ENCODE measurements at regions not wholly inside any gene's neighbourhood (a gene's known extent, or its start where the extent isn't known, plus 50 kb on each side); places are given as distances from the start of the nearest gene placed in this dataset.

DNA sequence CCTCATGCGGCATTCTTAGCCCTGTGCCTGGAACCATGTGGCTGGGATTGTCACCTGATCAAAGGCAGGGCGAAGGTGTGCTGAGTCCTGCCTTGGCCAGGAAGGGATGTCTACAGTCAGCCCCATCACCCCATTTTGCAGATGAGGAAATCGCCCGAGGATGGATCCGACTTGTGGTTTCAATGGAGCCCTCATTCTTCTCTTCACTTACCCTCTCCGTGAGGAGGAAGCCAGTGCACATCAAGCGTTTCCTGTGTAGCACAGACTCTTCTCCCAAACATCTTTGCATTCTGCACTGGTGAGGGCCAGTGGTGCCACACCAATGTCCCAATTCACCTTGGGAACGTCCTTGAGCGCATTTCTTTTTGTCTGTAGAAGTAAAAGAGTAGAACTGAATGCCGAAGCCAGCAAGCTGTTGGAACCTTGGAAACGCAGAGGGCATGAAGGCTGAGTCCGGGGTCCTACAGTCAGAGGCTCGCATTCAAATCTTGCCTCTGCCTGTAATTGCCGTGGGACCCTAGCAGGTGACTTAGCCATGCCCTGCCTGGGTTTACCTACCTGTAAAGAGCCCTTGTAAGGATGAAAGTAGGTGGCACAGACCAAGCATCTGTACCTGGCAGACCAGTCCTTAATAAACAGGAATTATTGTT is 85.4 kb downstream of the IRF8 start:
- TF ChIP-seq CTCF (IDR thresholded peaks at IDR 0.05), result no peak
- TF ChIP-seq POLR2A (IDR thresholded peaks at IDR 0.05), result no peak

All from testis (tissue), 2 donors.